ENCODE measurements at regions not wholly inside any gene's neighbourhood (a gene's known extent, or its start where the extent isn't known, plus 50 kb on each side); places are given as distances from the start of the nearest gene placed in this dataset.

DNA sequence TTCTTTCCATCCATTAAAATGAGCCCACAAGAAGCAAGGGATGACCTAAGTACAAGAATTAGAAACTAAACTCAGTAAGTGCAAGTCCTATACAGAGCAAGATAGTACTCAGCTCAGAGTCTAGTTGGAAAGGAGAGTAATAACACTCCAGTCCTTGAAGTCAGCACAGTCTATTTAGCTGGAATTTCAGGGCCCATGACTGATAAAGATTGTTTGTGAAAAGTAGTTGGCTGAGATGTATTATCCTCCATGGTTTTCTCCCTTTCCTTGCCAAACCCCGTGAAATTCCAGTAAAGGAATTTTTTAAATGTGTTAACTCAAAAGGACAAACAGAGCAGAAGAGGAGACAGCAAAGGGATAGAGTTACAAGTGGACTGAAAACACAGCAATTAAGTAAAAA is 127.2 kb upstream of the STT3B start:
- intact Hi-C loops (cut with DNase I) = no loop called here
- Histone ChIP-seq H3K4me1 (no peaks in the 10 kb centered on the region), H3K4me3 (no peak overlapping the region), H3K9me3 (no peaks in the 10 kb centered on the region), H3K27ac (no peak overlapping the region), H3K27me3 (no peaks in the 10 kb centered on the region), H3K36me3 (no peaks in the 10 kb centered on the region)
- no peak for DNase-seq (ENCODE audit: extremely low spot score in 2 of 2)
- TF ChIP-seq, protein P1, sequence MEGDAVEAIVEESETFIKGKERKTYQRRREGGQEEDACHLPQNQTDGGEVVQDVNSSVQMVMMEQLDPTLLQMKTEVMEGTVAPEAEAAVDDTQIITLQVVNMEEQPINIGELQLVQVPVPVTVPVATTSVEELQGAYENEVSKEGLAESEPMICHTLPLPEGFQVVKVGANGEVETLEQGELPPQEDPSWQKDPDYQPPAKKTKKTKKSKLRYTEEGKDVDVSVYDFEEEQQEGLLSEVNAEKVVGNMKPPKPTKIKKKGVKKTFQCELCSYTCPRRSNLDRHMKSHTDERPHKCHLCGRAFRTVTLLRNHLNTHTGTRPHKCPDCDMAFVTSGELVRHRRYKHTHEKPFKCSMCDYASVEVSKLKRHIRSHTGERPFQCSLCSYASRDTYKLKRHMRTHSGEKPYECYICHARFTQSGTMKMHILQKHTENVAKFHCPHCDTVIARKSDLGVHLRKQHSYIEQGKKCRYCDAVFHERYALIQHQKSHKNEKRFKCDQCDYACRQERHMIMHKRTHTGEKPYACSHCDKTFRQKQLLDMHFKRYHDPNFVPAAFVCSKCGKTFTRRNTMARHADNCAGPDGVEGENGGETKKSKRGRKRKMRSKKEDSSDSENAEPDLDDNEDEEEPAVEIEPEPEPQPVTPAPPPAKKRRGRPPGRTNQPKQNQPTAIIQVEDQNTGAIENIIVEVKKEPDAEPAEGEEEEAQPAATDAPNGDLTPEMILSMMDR (IDR thresholded peaks at IDR 0.05) = no peak
- no peak for TF ChIP-seq POLR2A (IDR thresholded peaks at IDR 0.05)
- no peak for TF ChIP-seq POLR2AphosphoS5 (IDR thresholded peaks at IDR 0.05; ENCODE audit: insufficient read depth in 1 of 2, low read depth in 1 of 2)

DNA sequence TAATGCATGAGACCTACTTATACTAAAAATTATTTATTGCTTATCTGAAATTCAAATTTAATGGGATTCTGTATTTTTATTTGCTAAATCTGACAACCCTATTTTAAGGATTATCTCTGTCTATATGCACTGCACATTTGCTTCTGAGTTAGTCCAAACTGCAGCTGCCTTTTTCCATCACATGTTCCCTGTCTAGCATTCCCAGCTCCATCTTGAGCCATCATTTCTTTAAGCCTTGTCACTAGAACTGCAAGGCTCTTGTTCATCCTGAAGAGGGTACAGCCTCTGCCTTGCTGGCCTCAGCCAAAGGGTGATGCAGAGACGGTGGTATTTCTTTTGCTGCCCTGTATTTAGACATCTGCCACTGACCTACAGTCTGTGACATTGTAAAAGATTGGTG is 125.8 kb upstream of the STT3B start:
- no peak for DNase-seq (ENCODE audit: extremely low spot score in 2 of 2)
- Histone ChIP-seq H3K4me3 (no peak overlapping the region), H3K27ac (no peak overlapping the region), H3K9me3 (no peaks in the 10 kb centered on the region), H3K4me1 (no peaks in the 10 kb centered on the region), H3K27me3 (no peaks in the 10 kb centered on the region), H3K36me3 (no peaks in the 10 kb centered on the region)
- intact Hi-C loops (cut with DNase I) = no loop called here
- TF ChIP-seq POLR2A (IDR thresholded peaks at IDR 0.05) (no peak), POLR2AphosphoS5 (IDR thresholded peaks at IDR 0.05; ENCODE audit: insufficient read depth in 1 of 2, low read depth in 1 of 2) (no peak)
- TF ChIP-seq, protein P1 (IDR thresholded peaks at IDR 0.05) = no peak

DNA sequence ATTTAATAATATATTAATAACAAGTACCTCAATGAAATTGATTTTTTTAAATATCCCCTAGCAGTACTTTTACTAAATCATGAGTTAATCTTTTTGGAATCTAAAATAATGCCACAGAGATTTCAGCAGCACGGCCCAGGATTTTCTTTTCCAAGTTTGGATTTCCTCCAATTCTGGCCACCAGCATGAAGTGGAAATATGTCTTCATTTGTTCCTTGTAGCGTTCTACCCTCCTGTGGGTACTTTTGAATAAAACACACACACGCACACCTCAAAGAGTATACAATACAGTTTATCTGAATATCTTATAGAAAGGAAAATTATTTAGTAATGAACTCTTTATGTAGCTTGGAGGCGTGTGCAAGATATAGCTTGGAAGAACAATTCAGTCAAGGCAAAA is 125.1 kb upstream of the STT3B start:
- Histone ChIP-seq H3K27me3 (no peaks in the 10 kb centered on the region), H3K36me3 (no peaks in the 10 kb centered on the region), H3K4me1 (no peaks in the 10 kb centered on the region), H3K27ac (no peak overlapping the region), H3K4me3 (no peak overlapping the region), H3K9me3 (no peaks in the 10 kb centered on the region)
- no peak for DNase-seq (ENCODE audit: extremely low spot score in 2 of 2)
- TF ChIP-seq POLR2AphosphoS5 (IDR thresholded peaks at IDR 0.05; ENCODE audit: insufficient read depth in 1 of 2, low read depth in 1 of 2) (no peak), POLR2A (IDR thresholded peaks at IDR 0.05) (no peak)
- TF ChIP-seq, protein P1 (IDR thresholded peaks at IDR 0.05) = no peak
- intact Hi-C loops (cut with DNase I) = no loop called here

DNA sequence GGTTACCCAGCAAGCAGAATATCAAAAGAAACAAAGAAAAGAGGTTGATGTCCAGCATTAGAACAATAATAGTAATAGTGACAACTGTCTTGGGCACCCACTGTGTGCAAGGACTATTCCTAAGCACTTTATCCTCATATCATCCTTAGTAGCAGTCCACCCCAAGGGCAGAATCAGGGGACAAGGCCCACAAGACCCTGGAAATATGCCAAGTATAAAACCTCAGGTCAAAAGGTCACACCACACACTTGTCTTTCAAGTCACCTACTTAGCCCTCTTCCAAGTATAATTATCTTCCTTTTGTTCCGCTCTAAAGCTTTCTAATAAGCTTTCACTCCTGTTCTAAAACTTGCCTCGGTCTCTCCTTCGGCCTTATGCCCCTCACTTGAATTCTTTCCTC is 124.0 kb upstream of the STT3B start:
- intact Hi-C loops (cut with DNase I) = no loop called here
- TF ChIP-seq POLR2AphosphoS5 (IDR thresholded peaks at IDR 0.05; ENCODE audit: insufficient read depth in 1 of 2, low read depth in 1 of 2) = no peak
- TF ChIP-seq, protein P1 (IDR thresholded peaks at IDR 0.05) = no peak
- TF ChIP-seq POLR2A (IDR thresholded peaks at IDR 0.05) = no peak

DNA sequence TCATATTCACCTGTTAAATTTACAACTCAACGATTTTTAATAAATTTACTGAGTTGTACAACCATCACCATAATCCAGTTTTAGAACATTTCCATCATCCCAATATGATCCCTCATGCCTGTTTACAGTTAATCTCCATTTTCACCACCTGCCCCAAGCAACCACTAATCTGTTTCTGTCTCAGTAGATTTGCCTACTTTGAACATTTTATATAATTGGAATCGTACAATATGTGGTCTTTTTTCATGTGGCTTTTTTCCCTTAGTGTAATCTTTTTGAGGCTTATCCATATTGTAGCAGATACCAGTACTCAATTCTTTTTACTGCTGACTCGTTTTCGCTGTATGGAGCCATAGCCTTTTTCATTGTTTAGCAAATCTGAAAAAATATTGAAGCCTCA is 123.3 kb upstream of the STT3B start:
- H3K36me3 ChIP-seq = no peaks in the 10 kb centered on the region
- H3K27ac ChIP-seq = no peak overlapping the region
- no peaks in the 10 kb centered on the region for H3K27me3 ChIP-seq
- no peak overlapping the region for H3K4me3 ChIP-seq
- H3K4me1 ChIP-seq = no peaks in the 10 kb centered on the region
- intact Hi-C loops (cut with DNase I) = no loop called here
- TF ChIP-seq, protein P1 (IDR thresholded peaks at IDR 0.05) = no peak
- TF ChIP-seq POLR2A (IDR thresholded peaks at IDR 0.05) (no peak), POLR2AphosphoS5 (IDR thresholded peaks at IDR 0.05; ENCODE audit: insufficient read depth in 1 of 2, low read depth in 1 of 2) (no peak)
- H3K9me3 ChIP-seq = no peaks in the 10 kb centered on the region
- DNase-seq (ENCODE audit: extremely low spot score in 2 of 2) = no peak

More for the DNA sequence above, 124.0 kb upstream of the STT3B start:
- no peak overlapping the region for H3K4me3 ChIP-seq
- H3K4me1 ChIP-seq = no peaks in the 10 kb centered on the region
- no peaks in the 10 kb centered on the region for H3K36me3 ChIP-seq
- H3K9me3 ChIP-seq = no peaks in the 10 kb centered on the region
- H3K27ac ChIP-seq = no peak overlapping the region
- H3K27me3 ChIP-seq = no peaks in the 10 kb centered on the region
- DNase-seq (ENCODE audit: extremely low spot score in 2 of 2) = no peak

Measured in vagina (tissue), 2 donors.